K562 (cell line): ENCODE measurements at regions not wholly inside any gene's neighbourhood (a gene's known extent, or its start where the extent isn't known, plus 50 kb on each side); places are given as distances from the start of the nearest gene placed in this dataset.
A peak's percentile ranks its signal among the peaks of the same experiment; 100 is the strongest.

Experiments used
- CHD4 ChIP-seq: fragments of 200-600 bp; sonication (generic); IDR thresholded peaks from 3 replicates; pipeline ENCODE4 v1.6.1; 2012; ENCODE audit warnings: low read depth, mild to moderate bottlenecking, mixed read lengths, low read length, inconsistent platforms; ENCODE audit not compliant: insufficient read depth, insufficient replicate concordance, poor library complexity, severe bottlenecking
- CREB3 ChIP-seq: fragments of 450-650 bp; conservative IDR thresholded peaks from 2 replicates; pipeline ENCODE4 v1.6.1; 2016; ENCODE audit warnings: missing genetic modification characterization, low read depth, mild to moderate bottlenecking, missing compliant biosample characterization, moderate library complexity
- CREBBP ChIP-seq: IDR thresholded peaks from one replicate; pipeline ENCODE4 v1.6.1; 2012; ENCODE audit warnings: low read depth, mild to moderate bottlenecking, control low read depth, inconsistent platforms, low read length
- FUS ChIP-seq: fragments of 200-400 bp; formaldehyde crosslinking; optimal IDR thresholded peaks from 2 replicates; pipeline ENCODE3; 2017; ENCODE audit warnings: low read depth, low read length
- ILK ChIP-seq: fragments of 450-650 bp; IDR thresholded peaks from 2 replicates; pipeline ENCODE4 v1.6.1; 2016; ENCODE audit warnings: missing genetic modification characterization, low read depth, mild to moderate bottlenecking, missing compliant biosample characterization, moderate library complexity, borderline replicate concordance
- MCM7 ChIP-seq, 2 experiments: fragments of 450-650 bp; IDR thresholded peaks; 2 replicates each; pipeline ENCODE4 v1.6.1; 2016 to 2018
- MECOM ChIP-seq: fragments of 250-450 bp; sonication (Bioruptor Pico); IDR thresholded peaks from 2 replicates; pipeline ENCODE4 v1.8.0; 2022; ENCODE audit warnings: inconsistent platforms
- RB1 ChIP-seq: fragments of 450-650 bp; IDR thresholded peaks from 2 replicates; pipeline ENCODE4 v1.6.1; 2017; ENCODE audit warnings: low read depth, mild to moderate bottlenecking
- RBM25 ChIP-seq: fragments of 200-400 bp; formaldehyde crosslinking; IDR thresholded peaks from 2 replicates; pipeline ENCODE4 v1.6.1; 2018; ENCODE audit warnings: low read length, low read depth, moderate library complexity; ENCODE audit not compliant: severe bottlenecking
- SFPQ ChIP-seq: fragments of 200-400 bp; formaldehyde crosslinking; IDR thresholded peaks from 2 replicates; pipeline ENCODE4 v1.6.1; 2017; ENCODE audit warnings: mild to moderate bottlenecking, low read depth, low read length, moderate library complexity
- SMARCC2 ChIP-seq: fragments of 450-650 bp; IDR thresholded peaks from 2 replicates; pipeline ENCODE4 v1.6.1; 2017; ENCODE audit warnings: antibody characterized with exemption, moderate library complexity, mild to moderate bottlenecking, low read depth
- YY1 ChIP-seq, 3 experiments: IDR thresholded peaks; 2 replicates each; pipeline ENCODE4 v1.6.1; 2011; ENCODE audit warnings: low read length in 2 of 3, mild to moderate bottlenecking in 2 of 3, moderate library complexity in 2 of 3, borderline replicate concordance in 1 of 3, control low read depth in 1 of 3, low read depth in 1 of 3; ENCODE audit not compliant: insufficient read depth in 3 of 3, insufficient replicate concordance in 2 of 3, control insufficient read depth in 1 of 3, insufficient read length in 1 of 3; ENCODE audit errors: extremely low read depth in 1 of 3
- ZBTB34 ChIP-seq: fragments of 250-450 bp; sonication (Bioruptor Pico); IDR thresholded peaks from 2 replicates; pipeline ENCODE4 v1.8.0; 2021; ENCODE audit warnings: mild to moderate bottlenecking, moderate library complexity
- ZBTB9 ChIP-seq: fragments of 450-650 bp; formaldehyde crosslinking; IDR thresholded peaks from 2 replicates; pipeline ENCODE4 v1.4.0; 2020; ENCODE audit warnings: mild to moderate bottlenecking, moderate library complexity
- ZC3H11A ChIP-seq: IDR thresholded peaks from 2 replicates; pipeline ENCODE4 v1.6.1; 2012; ENCODE audit warnings: low read depth, low read length, improper control_type of control experiment
- ZNF197 ChIP-seq: fragments of 200-800 bp; sonication (Bioruptor generic); IDR thresholded peaks from 2 replicates; pipeline ENCODE4 v1.6.1; 2016; ENCODE audit warnings: low read depth, missing genetic modification characterization, missing compliant biosample characterization
- ZNF639 ChIP-seq, 2 experiments: fragments of 200-800 bp in 1 of 2; sonication (Bioruptor generic) in 1 of 2; sonication (generic) in 1 of 2; formaldehyde crosslinking in 1 of 2; IDR thresholded peaks in 1 of 2; conservative IDR thresholded peaks in 1 of 2; 2 replicates each; pipeline versions ENCODE4 v1.5.0 to v1.6.1; 2016 to 2020; ENCODE audit warnings: missing compliant biosample characterization in 1 of 2, missing genetic modification characterization in 1 of 2, missing genetic modification reagents in 1 of 2
- ZNF717 ChIP-seq: fragments of 250-450 bp; sonication (Bioruptor Pico); IDR thresholded peaks from 2 replicates; pipeline ENCODE4 v1.5.0; 2021

- peak; percentile 28 to 90 (median 42) for TF ChIP-seq YY1 (IDR thresholded peaks at IDR 0.05; ENCODE audit: borderline replicate concordance in 1 of 3, control insufficient read depth in 1 of 3, extremely low read depth in 1 of 3, insufficient read depth in 3 of 3, insufficient read length in 1 of 3, insufficient replicate concordance in 2 of 3, low read depth in 1 of 3, low read length in 2 of 3)
- peak; percentile 70; the same call in 1 of the 2 replicates for TF ChIP-seq CREB3 (tag)
- no peak for TF ChIP-seq CREBBP
- no peak for TF ChIP-seq SFPQ
- TF ChIP-seq MCM7 (IDR thresholded peaks at IDR 0.05) = no peak
- TF ChIP-seq ILK (tag) = no peak
- no peak for TF ChIP-seq ZBTB34 (CRISPR knock-in tag)
- peak; percentile 87 for TF ChIP-seq RBM25
- no peak for TF ChIP-seq CHD4
- TF ChIP-seq MECOM (CRISPR knock-in tag) = no peak
- no peak for TF ChIP-seq ZNF197
- 0 out of 4 replicates have a peak, but pooled peaks of 1 of the 2 experiments have one; percentile 38 for TF ChIP-seq ZNF639 (CRISPR knock-in tag; conservative IDR thresholded peaks at IDR 0.05 in 1 of 2, IDR thresholded peaks at IDR 0.05 in 1 of 2)
- no peak for TF ChIP-seq FUS
- TF ChIP-seq ZBTB9 (CRISPR knock-in tag) = no peak
- no peak for TF ChIP-seq ZNF717
- no peak for TF ChIP-seq ZC3H11A
- no peak for TF ChIP-seq SMARCC2
- no peak for TF ChIP-seq RB1
These were observed 50.1 kb upstream of the PCBP3 start (continued) for GRCh38 chr21:45593162-45594022.
